Activated CD8-positive, alpha-beta memory T cell treated with anti-CD3 and anti-CD28 coated beads, Interleukin-2, amount 10 ng/mL, durations not matched to agents 7 days and 5 days (primary cell): ENCODE measurements at regions not wholly inside any gene's neighbourhood (a gene's known extent, or its start where the extent isn't known, plus 50 kb on each side); places are given as distances from the start of the nearest gene placed in this dataset.

ENCODE experiments used
- ATAC-seq: fragments of 150-1000 bp; cut with Tn5 transposase; one replicate; pipeline ENCODE4 v1.10.0; 2021; ENCODE audit warnings: moderate library complexity
- CTCF ChIA-PET: fragments of 350-600 bp; sonication (Branson Sonifier 250); formaldehyde crosslinking; loops from one replicate; lab custom pipeline; 2021; ENCODE audit warnings: antibody characterized with exemption; lab: Charles Lee
- DNase-seq: peaks from one replicate; pipeline ENCODE4 v3.0.0-alpha.2; 2020
- H3K27ac Mint-ChIP-seq: one replicate; pipeline ENCODE4 v1.8.0; 2021; ENCODE audit warnings: mild to moderate bottlenecking, mixed read lengths
- H3K27me3 Mint-ChIP-seq: one replicate; pipeline ENCODE4 v1.8.0; 2021; ENCODE audit warnings: mixed read lengths
- H3K36me3 Mint-ChIP-seq: one replicate; pipeline ENCODE4 v1.8.0; 2021; ENCODE audit warnings: mild to moderate bottlenecking, mixed read lengths
- H3K4me1 Mint-ChIP-seq: one replicate; pipeline ENCODE4 v1.8.0; 2021; ENCODE audit warnings: mixed read lengths
- H3K4me3 Mint-ChIP-seq: one replicate; pipeline ENCODE4 v1.8.0; 2021; ENCODE audit warnings: mild to moderate bottlenecking, moderate library complexity, mixed read lengths
- H3K9me3 Mint-ChIP-seq: one replicate; pipeline ENCODE4 v1.8.0; 2022; ENCODE audit warnings: low read depth, mixed read lengths

DNA sequence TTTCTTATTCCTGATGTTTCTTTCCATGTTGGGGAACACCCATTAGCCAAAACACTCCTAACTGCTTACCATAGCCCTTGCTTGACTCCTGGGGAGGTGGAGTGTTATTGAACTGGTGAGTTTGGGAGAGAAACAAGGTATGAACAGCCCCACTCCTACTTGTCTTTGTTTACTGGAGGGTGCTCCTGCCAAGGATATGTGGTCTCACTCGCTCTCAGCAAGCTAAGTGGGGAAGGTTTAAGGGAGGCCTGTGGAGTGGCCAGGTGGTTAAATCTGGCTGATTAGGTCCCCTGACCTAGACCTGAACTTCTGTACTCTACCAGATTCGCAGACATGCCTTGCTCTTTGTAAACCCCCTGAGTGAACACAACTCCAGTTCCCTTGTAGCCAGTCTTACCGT lies 300.1 kb downstream of the PTEN start:
- DNase-seq: no peak
- CTCF ChIA-PET: no interaction called here
- Mint-ChIP-seq H3K4me3 (no peak overlapping the region), H3K9me3 (peaks cover 3% of the 10 kb centered on the region), H3K36me3 (peaks cover 8% of the 10 kb centered on the region), H3K4me1 (peaks cover 9% of the 10 kb centered on the region), H3K27me3 (no peaks in the 10 kb centered on the region), H3K27ac (no peak overlapping the region)
- ATAC-seq: no peak

- Mint-ChIP-seq H3K9me3 (peaks cover 8% of the 10 kb centered on the region), H3K27me3 (no peaks in the 10 kb centered on the region), H3K4me3 (no peak overlapping the region), H3K36me3 (peaks cover 14% of the 10 kb centered on the region), H3K27ac (no peak overlapping the region), H3K4me1 (peaks cover 9% of the 10 kb centered on the region)
- no peak for ATAC-seq
- no peak for DNase-seq
- CTCF ChIA-PET: interaction anchor here (1.7 kb wide), 1 partner anchor 11 kb away, joined by 3 read pairs; no protein-coding TSS in a partner anchor
Measured at GRCh38 chr10:88164471-88164870, 301.0 kb downstream of the PTEN start.

GRCh38 chr10:88165849-88166271 lies 302.4 kb downstream of the PTEN start:
- no peak for ATAC-seq
- peaks cover 21% of the 10 kb centered on the region for H3K4me1 Mint-ChIP-seq
- H3K9me3 Mint-ChIP-seq: peaks cover 13% of the 10 kb centered on the region
- no peak overlapping the region for H3K27ac Mint-ChIP-seq
- peaks cover 21% of the 10 kb centered on the region for H3K36me3 Mint-ChIP-seq
- H3K27me3 Mint-ChIP-seq: no peaks in the 10 kb centered on the region
- no peak for DNase-seq
- no peak overlapping the region for H3K4me3 Mint-ChIP-seq
- CTCF ChIA-PET: interaction anchor here (1.7 kb wide), 1 partner anchor 13 kb away, joined by 3 read pairs; no protein-coding TSS in a partner anchor

DNA sequence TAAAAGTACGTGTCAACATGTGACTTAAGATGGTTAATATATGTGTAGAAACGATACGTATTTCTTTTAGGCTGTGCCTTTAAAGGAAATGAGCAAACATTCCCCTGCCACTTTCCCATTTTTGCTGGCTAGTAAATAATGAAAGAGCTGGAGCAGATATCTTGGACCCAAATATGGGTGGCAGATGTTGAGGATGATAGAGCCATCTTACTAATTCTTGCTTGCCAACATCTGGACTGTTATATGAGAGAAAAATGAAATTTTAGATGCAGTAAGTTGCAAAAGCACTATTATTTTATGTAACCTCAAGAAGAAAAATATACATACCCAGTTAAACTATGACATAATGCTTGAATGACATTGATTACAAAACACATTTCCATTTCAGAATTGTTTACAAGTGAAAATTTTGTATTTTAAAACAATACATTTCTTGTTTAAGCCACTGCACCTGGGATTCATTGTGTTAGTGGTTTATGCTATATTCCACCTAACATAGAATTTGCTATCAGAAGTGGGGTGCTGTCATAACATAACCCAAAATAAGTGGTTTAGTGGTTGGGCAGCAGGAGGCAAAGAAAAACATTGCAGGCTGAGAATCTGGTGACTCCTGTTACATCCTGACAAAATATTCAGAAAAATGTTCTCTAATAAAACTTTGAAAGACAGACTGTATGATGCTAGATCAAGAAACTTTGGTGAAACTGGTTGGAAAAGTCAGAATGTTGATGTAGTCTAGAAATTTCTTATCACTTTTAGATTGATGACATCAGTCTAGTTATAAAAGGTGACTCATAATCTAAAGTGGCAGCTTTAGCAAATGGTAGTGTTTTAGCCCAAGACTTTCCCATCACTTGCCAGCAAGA lies 305.0 kb downstream of the PTEN start:
- Mint-ChIP-seq H3K9me3 (peaks cover 13% of the 10 kb centered on the region), H3K4me3 (no peak overlapping the region), H3K27ac (no peak overlapping the region), H3K27me3 (no peaks in the 10 kb centered on the region), H3K36me3 (peaks cover 19% of the 10 kb centered on the region), H3K4me1 (peaks cover 21% of the 10 kb centered on the region)
- DNase-seq (no peak), ATAC-seq (no peak)
- CTCF ChIA-PET: no interaction called here

GRCh38 chr10:88169037-88169319 lies 305.6 kb downstream of the PTEN start:
- DNase-seq: no peak
- Mint-ChIP-seq H3K27me3 (no peaks in the 10 kb centered on the region), H3K4me3 (no peak overlapping the region), H3K4me1 (peaks cover 21% of the 10 kb centered on the region), H3K27ac (no peak overlapping the region), H3K36me3 (peaks cover 19% of the 10 kb centered on the region), H3K9me3 (peaks cover 13% of the 10 kb centered on the region)
- CTCF ChIA-PET: interaction anchor here (1.6 kb wide), 1 partner anchor 13 kb away, joined by 4 read pairs; no protein-coding TSS in a partner anchor
- ATAC-seq: no peak

DNA sequence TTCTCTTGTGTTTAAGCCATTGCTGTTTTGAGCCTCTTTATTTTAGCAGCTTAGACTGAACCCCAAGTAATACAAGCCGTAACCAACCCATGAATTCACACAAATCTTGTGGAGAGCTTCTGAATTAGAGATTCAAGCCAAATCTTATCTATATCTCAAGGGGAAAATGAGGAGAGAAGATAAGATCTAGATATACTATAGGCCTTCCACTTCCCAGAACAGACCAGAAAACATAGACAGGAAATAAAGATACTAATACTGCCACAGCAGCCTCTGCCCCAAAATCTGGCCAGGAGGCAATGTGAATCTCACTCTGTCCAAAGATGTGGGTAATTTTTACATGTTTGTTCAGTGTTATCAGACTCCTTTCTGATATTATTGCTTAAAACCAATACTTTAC lies 307.2 kb downstream of the PTEN start:
- CTCF ChIA-PET: interaction anchor here (1.6 kb wide), 1 partner anchor 11 kb away, joined by 4 read pairs; no protein-coding TSS in a partner anchor
- ATAC-seq (no peak), DNase-seq (no peak)
- Mint-ChIP-seq H3K4me1 (peaks cover 21% of the 10 kb centered on the region), H3K4me3 (no peak overlapping the region), H3K9me3 (peaks cover 14% of the 10 kb centered on the region), H3K27me3 (no peaks in the 10 kb centered on the region), H3K36me3 (peaks cover 31% of the 10 kb centered on the region), H3K27ac (no peak overlapping the region)

- Mint-ChIP-seq H3K4me3 (no peak overlapping the region), H3K4me1 (peaks cover 20% of the 10 kb centered on the region), H3K36me3 (peaks cover 33% of the 10 kb centered on the region), H3K27ac (no peak overlapping the region), H3K9me3 (peaks cover 13% of the 10 kb centered on the region), H3K27me3 (no peaks in the 10 kb centered on the region)
- CTCF ChIA-PET: no interaction called here
- no peak for ATAC-seq
- DNase-seq: no peak
Measured at GRCh38 chr10:88172159-88172558, 308.7 kb downstream of the PTEN start.

GRCh38 chr10:88174391-88174790 lies 311.0 kb downstream of the PTEN start:
- no peak overlapping the region for H3K27ac Mint-ChIP-seq
- no peaks in the 10 kb centered on the region for H3K27me3 Mint-ChIP-seq
- ATAC-seq: no peak
- no peak for DNase-seq
- CTCF ChIA-PET: no interaction called here
- H3K4me1 Mint-ChIP-seq: peaks cover 19% of the 10 kb centered on the region
- peaks cover 32% of the 10 kb centered on the region for H3K36me3 Mint-ChIP-seq
- peaks cover 12% of the 10 kb centered on the region for H3K9me3 Mint-ChIP-seq
- no peak overlapping the region for H3K4me3 Mint-ChIP-seq

GRCh38 chr10:88178758-88179157 lies 315.3 kb downstream of the PTEN start:
- peaks cover 27% of the 10 kb centered on the region for H3K36me3 Mint-ChIP-seq
- no peak for ATAC-seq
- H3K9me3 Mint-ChIP-seq: peaks cover 6% of the 10 kb centered on the region
- H3K27me3 Mint-ChIP-seq: no peaks in the 10 kb centered on the region
- H3K27ac Mint-ChIP-seq: peak overlapping the region; percentile 5
- CTCF ChIA-PET: no interaction called here
- H3K4me1 Mint-ChIP-seq: no peaks in the 10 kb centered on the region
- H3K4me3 Mint-ChIP-seq: no peak overlapping the region
- DNase-seq: no peak

- Mint-ChIP-seq H3K4me3 (no peak overlapping the region), H3K4me1 (no peaks in the 10 kb centered on the region), H3K36me3 (peaks cover 24% of the 10 kb centered on the region), H3K27me3 (no peaks in the 10 kb centered on the region), H3K9me3 (peaks cover 5% of the 10 kb centered on the region), H3K27ac (no peak overlapping the region)
- CTCF ChIA-PET: no interaction called here
- DNase-seq: no peak
- no peak for ATAC-seq
Measured at GRCh38 chr10:88179831-88180230, 316.4 kb downstream of the PTEN start.

DNA sequence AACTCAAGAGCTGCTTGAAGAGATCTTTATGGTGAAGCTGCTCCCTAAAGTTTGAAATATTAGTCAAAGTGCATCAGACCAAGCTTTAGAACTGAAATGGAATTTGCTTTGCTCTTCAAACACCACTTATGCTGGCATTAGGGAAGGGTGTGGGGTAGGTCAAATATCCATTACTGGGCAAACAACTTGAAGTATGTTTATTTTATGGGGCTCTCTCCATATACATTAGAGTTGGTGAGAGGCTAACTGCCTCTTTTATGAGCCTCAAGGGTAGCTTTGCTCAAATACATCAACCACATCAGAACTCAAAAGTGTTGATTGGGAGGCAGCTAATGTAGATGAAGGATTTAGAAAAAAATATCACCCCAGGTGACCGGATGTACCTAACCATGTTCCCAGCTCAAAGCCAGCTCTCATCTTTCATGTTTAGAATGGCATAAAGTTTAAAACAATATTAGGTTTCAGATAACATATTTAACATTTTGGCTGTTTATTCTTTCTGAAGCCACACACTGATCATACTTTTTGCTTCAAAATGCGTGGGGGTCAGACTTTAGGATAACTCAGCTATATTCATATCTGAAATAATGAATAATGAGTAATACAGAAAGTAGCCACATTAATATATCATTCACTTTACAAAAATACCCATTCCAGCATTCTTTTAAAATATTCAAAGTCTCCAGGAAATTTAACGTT lies 318.6 kb downstream of the PTEN start:
- Mint-ChIP-seq H3K27me3 (peaks cover 4% of the 10 kb centered on the region), H3K4me3 (no peak overlapping the region), H3K9me3 (peaks cover 5% of the 10 kb centered on the region), H3K27ac (no peak overlapping the region), H3K36me3 (peaks cover 15% of the 10 kb centered on the region), H3K4me1 (no peaks in the 10 kb centered on the region)
- DNase-seq (no peak), ATAC-seq (no peak)
- CTCF ChIA-PET: interaction anchor here (1.2 to 1.4 kb wide), 3 partner anchors 12 to 208 kb away, joined by 3 to 4 read pairs (median 4); no protein-coding TSS in a partner anchor

GRCh38 chr10:88182601-88182930 lies 319.1 kb downstream of the PTEN start:
- CTCF ChIA-PET: interaction anchor here (1.2 to 1.4 kb wide), 2 partner anchors 16 to 207 kb away, joined by 3 to 4 read pairs; no protein-coding TSS in a partner anchor
- H3K4me3 Mint-ChIP-seq: no peak overlapping the region
- H3K27ac Mint-ChIP-seq: no peak overlapping the region
- ATAC-seq (no peak), DNase-seq (no peak)
- no peaks in the 10 kb centered on the region for H3K4me1 Mint-ChIP-seq
- H3K27me3 Mint-ChIP-seq: peaks cover 4% of the 10 kb centered on the region
- peaks cover 11% of the 10 kb centered on the region for H3K36me3 Mint-ChIP-seq
- peaks cover 1% of the 10 kb centered on the region for H3K9me3 Mint-ChIP-seq

DNA sequence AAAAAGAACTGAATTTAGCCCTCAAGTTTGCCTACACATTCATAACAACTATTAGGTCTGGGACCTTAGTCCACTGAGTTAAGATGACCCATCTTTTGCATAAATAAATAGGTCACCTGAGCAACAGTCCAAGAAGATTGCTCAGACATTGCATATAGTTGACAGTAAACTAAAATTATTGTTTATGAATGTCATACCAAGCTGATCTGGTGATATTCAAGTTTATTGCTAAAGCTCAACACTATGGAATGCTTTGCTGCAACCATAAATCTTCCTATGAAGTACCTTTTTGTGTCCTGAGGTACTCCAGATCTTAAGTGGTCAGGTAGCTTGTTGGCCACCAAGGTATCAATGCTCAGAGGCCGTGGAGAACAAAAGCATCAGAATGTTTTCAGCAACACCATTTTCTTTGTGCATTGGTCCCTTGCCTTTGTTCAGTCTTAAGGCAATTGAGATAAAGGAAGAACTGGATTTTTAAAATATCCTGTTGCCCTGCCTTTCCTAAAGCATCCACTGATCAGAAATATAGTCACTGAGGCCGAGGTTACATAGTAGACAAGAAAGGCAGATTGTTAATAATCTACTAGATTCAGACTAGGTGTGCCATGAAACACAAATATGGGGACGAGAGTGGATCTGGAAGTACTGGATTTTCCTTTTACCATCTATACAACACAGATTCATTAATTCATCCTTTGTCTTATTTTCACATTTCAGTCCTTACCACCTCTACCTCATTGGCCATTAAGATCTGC lies 321.3 kb downstream of the PTEN start:
- H3K9me3 Mint-ChIP-seq: no peaks in the 10 kb centered on the region
- peaks cover 4% of the 10 kb centered on the region for H3K27me3 Mint-ChIP-seq
- no peak for DNase-seq
- CTCF ChIA-PET: interaction anchor here (1.2 kb wide), 1 partner anchor 205 kb away, joined by 3 read pairs; no protein-coding TSS in a partner anchor
- no peak for ATAC-seq
- H3K4me3 Mint-ChIP-seq: no peak overlapping the region
- no peaks in the 10 kb centered on the region for H3K4me1 Mint-ChIP-seq
- peaks cover 6% of the 10 kb centered on the region for H3K36me3 Mint-ChIP-seq
- no peak overlapping the region for H3K27ac Mint-ChIP-seq
